ENCODE measurements at regions not wholly inside any gene's neighbourhood (a gene's known extent, or its start where the extent isn't known, plus 50 kb on each side); places are given as distances from the start of the nearest gene placed in this dataset.

DNA sequence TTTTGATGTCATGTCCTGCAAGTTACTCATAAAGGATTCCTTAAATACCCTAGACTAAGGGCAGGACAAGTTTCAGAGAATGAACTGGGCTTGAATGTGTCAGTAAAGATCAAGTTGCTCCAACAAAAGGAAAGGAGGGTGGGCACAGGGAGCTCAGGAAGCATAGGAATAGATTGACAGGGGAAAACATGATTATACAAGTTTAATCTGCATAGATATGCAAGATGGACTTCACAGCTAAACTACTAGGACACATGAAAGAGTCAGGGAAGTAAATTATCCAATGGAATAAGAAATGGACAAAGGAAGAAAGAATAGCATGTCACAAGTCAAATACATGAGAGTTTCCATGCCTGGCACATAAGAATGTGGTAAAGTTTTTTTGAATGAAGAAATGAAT, 203.9 kb upstream of the SAMSN1 start:
- TF ChIP-seq CTCF (IDR thresholded peaks at IDR 0.05) (no peak), EZH2 (IDR thresholded peaks at IDR 0.05) (no peak)
